ENCODE measurements at regions not wholly inside any gene's neighbourhood (a gene's known extent, or its start where the extent isn't known, plus 50 kb on each side); places are given as distances from the start of the nearest gene placed in this dataset.
"Not testable (repeated sequence)": the region's sequence is repeated elsewhere in the genome, so short reads cannot be mapped to it uniquely, and the experiment has no call there.

GRCh38 chr5:164217464-164217863 is 712.0 kb downstream of the MAT2B start:
- DNase-seq: no peak

- no peak for DNase-seq
Measured at GRCh38 chr5:164220522-164220921, 715.1 kb downstream of the MAT2B start.

GRCh38 chr5:164224236-164224635 is 718.8 kb downstream of the MAT2B start:
- DNase-seq: no peak

- DNase-seq: no peak
Measured at GRCh38 chr5:164224772-164225171, 719.4 kb downstream of the MAT2B start.

GRCh38 chr5:164230341-164230740 is 724.9 kb downstream of the MAT2B start:
- no peak for DNase-seq

- DNase-seq: no peak
Measured at GRCh38 chr5:164233791-164234190, 728.4 kb downstream of the MAT2B start.

GRCh38 chr5:164234321-164234720 is 728.9 kb downstream of the MAT2B start:
- no peak for DNase-seq

GRCh38 chr5:164235300-164235891 is 730.0 kb downstream of the MAT2B start:
- DNase-seq: no peak

- no peak for DNase-seq
Measured at GRCh38 chr5:164237486-164237885, 732.1 kb downstream of the MAT2B start.

GRCh38 chr5:164251781-164252180 is 746.4 kb downstream of the MAT2B start:
- not testable (repeated sequence) for DNase-seq

- no peak for DNase-seq
Measured at GRCh38 chr5:164253764-164254163, 748.3 kb downstream of the MAT2B start.

GRCh38 chr5:164255598-164256213 is 750.3 kb downstream of the MAT2B start:
- DNase-seq: no peak

GRCh38 chr5:164256351-164256750 is 750.9 kb downstream of the MAT2B start:
- no peak for DNase-seq

GRCh38 chr5:164256954-164257353 is 751.5 kb downstream of the MAT2B start:
- DNase-seq: no peak

GRCh38 chr5:164265566-164265965 is 760.1 kb downstream of the MAT2B start:
- DNase-seq: no peak

GRCh38 chr5:164266571-164266970 is 761.2 kb downstream of the MAT2B start:
- DNase-seq: no peak

GRCh38 chr5:164277720-164278119 is 772.3 kb downstream of the MAT2B start:
- no peak for DNase-seq

GRCh38 chr5:164289526-164289925 is 784.1 kb downstream of the MAT2B start:
- no peak for DNase-seq

- DNase-seq: no peak
Measured at GRCh38 chr5:164296603-164297080, 791.2 kb downstream of the MAT2B start.

GRCh38 chr5:164298165-164298564 is 792.7 kb downstream of the MAT2B start:
- DNase-seq: no peak

- no peak for DNase-seq
Measured at GRCh38 chr5:164300295-164300694, 794.9 kb downstream of the MAT2B start.

GRCh38 chr5:164301136-164301535 is 795.7 kb downstream of the MAT2B start:
- no peak for DNase-seq

- no peak for DNase-seq
Measured at GRCh38 chr5:164301708-164302107, 796.3 kb downstream of the MAT2B start.

- DNase-seq: no peak
Measured at GRCh38 chr5:164302533-164303235, 797.3 kb downstream of the MAT2B start.

Measured in T-helper 9 cell (primary cell).